ENCODE measurements at regions not wholly inside any gene's neighbourhood (a gene's known extent, or its start where the extent isn't known, plus 50 kb on each side); places are given as distances from the start of the nearest gene placed in this dataset.

GRCh38 chr5:73387601-73388305 is 60.8 kb downstream of the FOXD1 start (continued):
- TF ChIP-seq NR2F1 (conservative IDR thresholded peaks at IDR 0.05) (peak; percentile 57; the same call in 1 of the 2 replicates), CHD4 (IDR thresholded peaks at IDR 0.05) (no peak), DPF2 (IDR thresholded peaks at IDR 0.05) (peak; percentile 25; the same call in 1 of the 2 replicates), MTA2 (IDR thresholded peaks at IDR 0.05; ENCODE audit: low read depth) (no peak), RCOR1 (conservative IDR thresholded peaks at IDR 0.05; ENCODE audit: low read depth, low read length) (no peak), TCF12 (IDR thresholded peaks at IDR 0.05; ENCODE audit: low read depth, low read length) (peak; percentile 87), MXI1 (IDR thresholded peaks at IDR 0.05; ENCODE audit: low read depth, low read length) (no peak), CBX5 (IDR thresholded peaks at IDR 0.05; ENCODE audit: low read depth) (0 out of 2 replicates have a peak, but pooled peaks have one; percentile 71), PKNOX1 (IDR thresholded peaks at IDR 0.05) (peak; percentile 10; the same call in 1 of the 2 replicates), STAT1 (conservative IDR thresholded peaks at IDR 0.05) (no peak), BHLHE40 (IDR thresholded peaks at IDR 0.05; ENCODE audit: borderline replicate concordance in 1 of 2, low read depth in 2 of 2, low read length in 1 of 2) (peak; percentile 45 to 46; a peak in 2 of 4 replicates), FOXK2 (IDR thresholded peaks at IDR 0.05) (0 out of 2 replicates have a peak, but pooled peaks have one; percentile 21), NRF1 (conservative IDR thresholded peaks at IDR 0.05; ENCODE audit: low read depth, low read length) (no peak), MYB (IDR thresholded peaks at IDR 0.05; ENCODE audit: borderline replicate concordance, low read depth, low read length) (no peak), BCL11A (IDR thresholded peaks at IDR 0.05; ENCODE audit: low read depth, low read length) (0 out of 2 replicates have a peak, but pooled peaks have one; percentile 23), ETV6 (conservative IDR thresholded peaks at IDR 0.05 in 1 of 2, IDR thresholded peaks at IDR 0.05 in 1 of 2; ENCODE audit: borderline replicate concordance in 1 of 2, low read depth in 1 of 2) (0 out of 4 replicates have a peak, but pooled peaks of 1 of the 2 experiments have one; percentile 20), RUNX3 (IDR thresholded peaks at IDR 0.05; ENCODE audit: low read length) (peak; percentile 91), CUX1 (IDR thresholded peaks at IDR 0.05; ENCODE audit: insufficient replicate concordance, low read depth, low read length) (peak; percentile 43), POLR2AphosphoS2 (IDR thresholded peaks at IDR 0.05; ENCODE audit: low read depth, low read length) (no peak)
